Esophagus squamous epithelium (tissue), 4 donors: ENCODE measurements at regions not wholly inside any gene's neighbourhood (a gene's known extent, or its start where the extent isn't known, plus 50 kb on each side); places are given as distances from the start of the nearest gene placed in this dataset.

Experiments
- POLR2A ChIP-seq, 4 donors: fragments of 450-650 bp; IDR thresholded peaks; one replicate each; pipeline ENCODE4 v1.6.1; 2017; ENCODE audit warnings: antibody characterized with exemption in 4 of 4, mild to moderate bottlenecking in 4 of 4, moderate library complexity in 3 of 4
- TF ChIP-seq, protein P1 (sequence below), 6 experiments: fragments of 450-650 bp in 4 of 6; fragments of 200-600 bp in 2 of 6; sonication (generic) in 2 of 6; IDR thresholded peaks; one replicate each; pipeline ENCODE4 v1.5.1; 2016 to 2019; ENCODE audit warnings: antibody characterized with exemption in 6 of 6, mild to moderate bottlenecking in 4 of 6, moderate library complexity in 4 of 6

DNA sequence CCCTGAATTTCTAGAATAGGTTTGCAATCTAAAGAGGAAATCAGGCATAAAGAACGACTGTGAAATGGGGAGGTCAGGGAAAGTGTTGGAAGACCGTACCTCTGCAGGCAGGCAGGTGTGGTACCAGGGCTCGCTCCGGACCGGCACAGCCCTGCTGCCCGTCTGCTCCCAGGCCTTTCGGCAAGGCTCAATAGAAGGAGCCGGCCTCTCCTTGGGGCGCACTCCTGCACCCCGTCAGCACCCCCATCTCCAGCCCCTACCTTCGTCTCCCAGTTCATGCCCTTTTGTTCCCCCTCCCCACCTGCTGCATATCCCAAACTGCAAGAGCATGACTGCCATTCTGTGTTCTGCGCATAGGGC, 139.8 kb upstream of the SOX1 start:
- TF ChIP-seq, protein P1, sequence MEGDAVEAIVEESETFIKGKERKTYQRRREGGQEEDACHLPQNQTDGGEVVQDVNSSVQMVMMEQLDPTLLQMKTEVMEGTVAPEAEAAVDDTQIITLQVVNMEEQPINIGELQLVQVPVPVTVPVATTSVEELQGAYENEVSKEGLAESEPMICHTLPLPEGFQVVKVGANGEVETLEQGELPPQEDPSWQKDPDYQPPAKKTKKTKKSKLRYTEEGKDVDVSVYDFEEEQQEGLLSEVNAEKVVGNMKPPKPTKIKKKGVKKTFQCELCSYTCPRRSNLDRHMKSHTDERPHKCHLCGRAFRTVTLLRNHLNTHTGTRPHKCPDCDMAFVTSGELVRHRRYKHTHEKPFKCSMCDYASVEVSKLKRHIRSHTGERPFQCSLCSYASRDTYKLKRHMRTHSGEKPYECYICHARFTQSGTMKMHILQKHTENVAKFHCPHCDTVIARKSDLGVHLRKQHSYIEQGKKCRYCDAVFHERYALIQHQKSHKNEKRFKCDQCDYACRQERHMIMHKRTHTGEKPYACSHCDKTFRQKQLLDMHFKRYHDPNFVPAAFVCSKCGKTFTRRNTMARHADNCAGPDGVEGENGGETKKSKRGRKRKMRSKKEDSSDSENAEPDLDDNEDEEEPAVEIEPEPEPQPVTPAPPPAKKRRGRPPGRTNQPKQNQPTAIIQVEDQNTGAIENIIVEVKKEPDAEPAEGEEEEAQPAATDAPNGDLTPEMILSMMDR (IDR thresholded peaks at IDR 0.05), result no peak
- no peak for TF ChIP-seq POLR2A (IDR thresholded peaks at IDR 0.05)
